ENCODE measurements at regions not wholly inside any gene's neighbourhood (a gene's known extent, or its start where the extent isn't known, plus 50 kb on each side); places are given as distances from the start of the nearest gene placed in this dataset.
A peak's percentile ranks its signal among the peaks of the same experiment; 100 is the strongest.

DNA sequence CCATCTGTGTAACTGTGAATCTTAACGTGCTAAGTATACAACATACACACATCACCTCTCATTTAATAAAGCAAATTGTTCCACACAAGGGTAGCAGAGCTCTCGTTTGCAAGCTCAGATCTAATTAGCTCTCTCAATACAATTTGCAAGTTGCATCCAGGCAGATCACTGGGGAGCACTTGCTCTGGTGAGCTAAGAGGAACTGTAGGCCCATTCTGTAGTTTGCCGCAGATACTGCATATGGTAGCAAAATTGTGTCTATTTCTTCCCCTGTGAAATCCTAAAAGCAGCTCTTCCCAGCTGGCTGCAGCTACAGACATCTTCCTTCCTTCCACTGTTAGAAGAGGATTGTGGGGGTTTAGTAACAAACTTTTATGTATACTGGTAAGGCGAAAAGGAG lies 288.7 kb upstream of the ADAMTS9 start:
- no peak overlapping the region for H3K27ac ChIP-seq (ENCODE audit: low read depth, low read length)
- no peak for FAIRE-seq

DNA sequence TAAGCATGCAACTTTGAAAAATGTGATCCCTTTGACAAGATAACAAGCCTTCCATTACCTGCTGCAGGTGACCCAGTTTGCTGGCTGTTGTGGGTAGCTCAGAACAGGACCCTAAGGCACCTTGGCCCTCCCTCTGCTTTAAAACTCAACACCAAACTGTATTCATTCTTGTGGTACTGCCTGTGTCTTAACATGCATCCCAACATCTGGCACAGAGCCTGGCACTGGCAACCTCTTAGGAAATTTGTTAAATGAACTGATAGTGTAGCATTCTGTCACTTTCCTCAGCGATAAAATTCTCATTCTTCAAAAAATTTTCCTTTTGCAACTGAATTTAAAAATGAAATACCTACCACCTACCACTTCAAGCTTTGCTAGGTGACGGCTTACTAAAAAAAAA lies 287.3 kb upstream of the ADAMTS9 start:
- no peaks in the 10 kb centered on the region for H3K27me3 ChIP-seq (ENCODE audit: insufficient read depth, low read length)
- Mint-ChIP-seq H3K27me3 (ENCODE audit: low read depth, unreplicated experiment) (no peaks in the 10 kb centered on the region), H3K4me3 (ENCODE audit: unreplicated experiment) (no peak overlapping the region), H3K9me3 (ENCODE audit: unreplicated experiment) (no peaks in the 10 kb centered on the region), H3K36me3 (ENCODE audit: low read depth, unreplicated experiment) (no peaks in the 10 kb centered on the region), H3K4me1 (ENCODE audit: low read depth, unreplicated experiment) (peaks cover 42% of the 10 kb centered on the region), H3K27ac (ENCODE audit: unreplicated experiment) (no peak overlapping the region)
- H3K79me2 ChIP-seq (ENCODE audit: insufficient read depth, low read length), result no peaks in the 10 kb centered on the region
- H3K9me3 ChIP-seq (ENCODE audit: insufficient read depth, low read depth, low read length), result no peaks in the 10 kb centered on the region
- H4K20me1 ChIP-seq (ENCODE audit: insufficient read depth, low read length), result no peaks in the 10 kb centered on the region
- no peak overlapping the region for H3K27ac ChIP-seq (ENCODE audit: low read depth, low read length)
- no peak overlapping the region for H3K4me3 ChIP-seq (ENCODE audit: insufficient read depth, low read depth, low read length)
- H3K9ac ChIP-seq (ENCODE audit: low read length), result no peak overlapping the region
- peaks cover 14% of the 10 kb centered on the region for H3K4me1 ChIP-seq (ENCODE audit: insufficient read depth, low read length)
- FAIRE-seq (no peak), DNase-seq (ENCODE audit: low read depth) (no peak)
- H3K4me2 ChIP-seq (ENCODE audit: low read length), result no peak overlapping the region
- H2AFZ ChIP-seq (ENCODE audit: low read depth, low read length), result no peak overlapping the region
- TF ChIP-seq, protein P1, sequence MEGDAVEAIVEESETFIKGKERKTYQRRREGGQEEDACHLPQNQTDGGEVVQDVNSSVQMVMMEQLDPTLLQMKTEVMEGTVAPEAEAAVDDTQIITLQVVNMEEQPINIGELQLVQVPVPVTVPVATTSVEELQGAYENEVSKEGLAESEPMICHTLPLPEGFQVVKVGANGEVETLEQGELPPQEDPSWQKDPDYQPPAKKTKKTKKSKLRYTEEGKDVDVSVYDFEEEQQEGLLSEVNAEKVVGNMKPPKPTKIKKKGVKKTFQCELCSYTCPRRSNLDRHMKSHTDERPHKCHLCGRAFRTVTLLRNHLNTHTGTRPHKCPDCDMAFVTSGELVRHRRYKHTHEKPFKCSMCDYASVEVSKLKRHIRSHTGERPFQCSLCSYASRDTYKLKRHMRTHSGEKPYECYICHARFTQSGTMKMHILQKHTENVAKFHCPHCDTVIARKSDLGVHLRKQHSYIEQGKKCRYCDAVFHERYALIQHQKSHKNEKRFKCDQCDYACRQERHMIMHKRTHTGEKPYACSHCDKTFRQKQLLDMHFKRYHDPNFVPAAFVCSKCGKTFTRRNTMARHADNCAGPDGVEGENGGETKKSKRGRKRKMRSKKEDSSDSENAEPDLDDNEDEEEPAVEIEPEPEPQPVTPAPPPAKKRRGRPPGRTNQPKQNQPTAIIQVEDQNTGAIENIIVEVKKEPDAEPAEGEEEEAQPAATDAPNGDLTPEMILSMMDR (IDR thresholded peaks at IDR 0.05; ENCODE audit: insufficient read depth, low read depth, low read length), result no peak
- no peak for TF ChIP-seq EZH2 (IDR thresholded peaks at IDR 0.05; ENCODE audit: insufficient read depth, low read length)
- no peaks in the 10 kb centered on the region for H3K36me3 ChIP-seq (ENCODE audit: insufficient read depth, low read length)

More for the DNA sequence above, 288.7 kb upstream of the ADAMTS9 start:
- H3K27me3 Mint-ChIP-seq (ENCODE audit: low read depth, unreplicated experiment), result no peaks in the 10 kb centered on the region
- DNase-seq (ENCODE audit: low read depth), result no peak
- H3K36me3 ChIP-seq (ENCODE audit: insufficient read depth, low read length), result no peaks in the 10 kb centered on the region
- H4K20me1 ChIP-seq (ENCODE audit: insufficient read depth, low read length), result no peaks in the 10 kb centered on the region
- H3K4me3 Mint-ChIP-seq (ENCODE audit: unreplicated experiment), result no peak overlapping the region
- TF ChIP-seq, protein P1 (IDR thresholded peaks at IDR 0.05; ENCODE audit: insufficient read depth, low read depth, low read length), result no peak
- no peak for TF ChIP-seq EZH2 (IDR thresholded peaks at IDR 0.05; ENCODE audit: insufficient read depth, low read length)
- peaks cover 14% of the 10 kb centered on the region for H3K4me1 ChIP-seq (ENCODE audit: insufficient read depth, low read length)
- H3K27me3 ChIP-seq (ENCODE audit: insufficient read depth, low read length), result no peaks in the 10 kb centered on the region
- no peaks in the 10 kb centered on the region for H3K9me3 ChIP-seq (ENCODE audit: insufficient read depth, low read depth, low read length)
- no peak overlapping the region for H3K4me3 ChIP-seq (ENCODE audit: insufficient read depth, low read depth, low read length)
- no peak overlapping the region for H3K9ac ChIP-seq (ENCODE audit: low read length)
- no peak overlapping the region for H2AFZ ChIP-seq (ENCODE audit: low read depth, low read length)
- peaks cover 42% of the 10 kb centered on the region for H3K4me1 Mint-ChIP-seq (ENCODE audit: low read depth, unreplicated experiment)
- H3K36me3 Mint-ChIP-seq (ENCODE audit: low read depth, unreplicated experiment), result no peaks in the 10 kb centered on the region
- H3K79me2 ChIP-seq (ENCODE audit: insufficient read depth, low read length), result no peaks in the 10 kb centered on the region
- H3K9me3 Mint-ChIP-seq (ENCODE audit: unreplicated experiment), result no peaks in the 10 kb centered on the region
- peak overlapping the region; percentile 27 for H3K27ac Mint-ChIP-seq (ENCODE audit: unreplicated experiment)
- H3K4me2 ChIP-seq (ENCODE audit: low read length), result peak overlapping the region; percentile 57

DNA sequence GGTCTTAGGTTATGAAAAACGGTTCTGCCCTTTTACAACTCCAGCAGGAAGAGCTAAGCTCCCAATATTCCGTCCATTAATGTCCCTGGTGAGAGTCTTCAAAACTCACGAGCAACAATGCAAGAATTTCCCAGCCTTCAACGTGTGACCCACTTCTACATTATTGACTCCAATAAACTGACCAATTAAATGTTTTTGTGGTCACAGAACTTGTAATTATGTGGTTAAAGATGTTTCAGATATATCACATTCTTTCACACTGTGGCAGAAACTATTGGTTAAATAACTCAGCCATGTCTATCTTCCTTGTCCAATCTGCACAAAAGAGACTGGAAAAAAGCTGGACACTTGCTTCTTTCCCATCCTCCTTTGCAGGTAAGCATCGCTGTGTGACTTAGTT lies 286.6 kb upstream of the ADAMTS9 start:
- Histone ChIP-seq H3K4me1 (ENCODE audit: insufficient read depth, low read length) (peaks cover 14% of the 10 kb centered on the region), H3K36me3 (ENCODE audit: insufficient read depth, low read length) (no peaks in the 10 kb centered on the region)

More for the DNA sequence above, 286.6 kb upstream of the ADAMTS9 start:
- no peaks in the 10 kb centered on the region for H3K9me3 ChIP-seq (ENCODE audit: insufficient read depth, low read depth, low read length)
- no peak overlapping the region for H3K9ac ChIP-seq (ENCODE audit: low read length)
- no peaks in the 10 kb centered on the region for H3K36me3 Mint-ChIP-seq (ENCODE audit: low read depth, unreplicated experiment)
- H3K27ac Mint-ChIP-seq (ENCODE audit: unreplicated experiment), result no peak overlapping the region
- H3K9me3 Mint-ChIP-seq (ENCODE audit: unreplicated experiment), result no peaks in the 10 kb centered on the region
- H3K27me3 ChIP-seq (ENCODE audit: insufficient read depth, low read length), result no peaks in the 10 kb centered on the region
- H2AFZ ChIP-seq (ENCODE audit: low read depth, low read length), result no peak overlapping the region
- FAIRE-seq (no peak), DNase-seq (ENCODE audit: low read depth) (peak; percentile 14)
- no peaks in the 10 kb centered on the region for H3K27me3 Mint-ChIP-seq (ENCODE audit: low read depth, unreplicated experiment)
- peaks cover 42% of the 10 kb centered on the region for H3K4me1 Mint-ChIP-seq (ENCODE audit: low read depth, unreplicated experiment)
- TF ChIP-seq EZH2 (IDR thresholded peaks at IDR 0.05; ENCODE audit: insufficient read depth, low read length), result no peak
- TF ChIP-seq, protein P1 (IDR thresholded peaks at IDR 0.05; ENCODE audit: insufficient read depth, low read depth, low read length), result no peak
- no peak overlapping the region for H3K4me2 ChIP-seq (ENCODE audit: low read length)
- no peak overlapping the region for H3K4me3 ChIP-seq (ENCODE audit: insufficient read depth, low read depth, low read length)
- no peak overlapping the region for H3K27ac ChIP-seq (ENCODE audit: low read depth, low read length)
- H3K79me2 ChIP-seq (ENCODE audit: insufficient read depth, low read length), result no peaks in the 10 kb centered on the region
- no peaks in the 10 kb centered on the region for H4K20me1 ChIP-seq (ENCODE audit: insufficient read depth, low read length)
- no peak overlapping the region for H3K4me3 Mint-ChIP-seq (ENCODE audit: unreplicated experiment)
